Cardiac muscle cell (in vitro differentiated cells and primary cell): ENCODE measurements at regions not wholly inside any gene's neighbourhood (a gene's known extent, or its start where the extent isn't known, plus 50 kb on each side); places are given as distances from the start of the nearest gene placed in this dataset.

ENCODE experiments used
- DNase-seq, 2 donors: peaks; one replicate each; pipeline versions ENCODE4 v3.0.0 to v3.0.0-alpha.2; 2010 to 2017; ENCODE audit warnings: low read depth in 1 of 2, low spot score in 1 of 2
- H3K27ac ChIP-seq: fragments of 200-600 bp; sonication (generic); 2 replicates; pipeline ENCODE4 v1.5.1; 2016
- H3K27me3 ChIP-seq: fragments of 200-600 bp; sonication (generic); 2 replicates; pipeline ENCODE4 v1.6.0; 2016; ENCODE audit warnings: control low read depth
- H3K36me3 ChIP-seq: fragments of 200-600 bp; sonication (generic); 2 replicates; pipeline ENCODE4 v1.5.1; 2016; ENCODE audit warnings: control low read depth
- H3K4me1 ChIP-seq: fragments of 200-600 bp; sonication (generic); 2 replicates; pipeline ENCODE4 v1.8.1; 2017; ENCODE audit warnings: low read depth, mild to moderate bottlenecking, mixed run types
- H3K4me3 ChIP-seq: fragments of 200-600 bp; sonication (generic); 2 replicates; pipeline ENCODE4 v1.5.1; 2016; ENCODE audit warnings: mild to moderate bottlenecking
- H3K9me3 ChIP-seq: fragments of 200-600 bp; sonication (generic); 2 replicates; pipeline ENCODE4 v1.5.1; 2017; ENCODE audit warnings: low read depth, mild to moderate bottlenecking, control low read depth
- TF ChIP-seq, protein P1 (sequence below): IDR thresholded peaks from 2 replicates; pipeline ENCODE4 v1.5.1; 2012; ENCODE audit warnings: low read depth, mild to moderate bottlenecking, low read length

DNA sequence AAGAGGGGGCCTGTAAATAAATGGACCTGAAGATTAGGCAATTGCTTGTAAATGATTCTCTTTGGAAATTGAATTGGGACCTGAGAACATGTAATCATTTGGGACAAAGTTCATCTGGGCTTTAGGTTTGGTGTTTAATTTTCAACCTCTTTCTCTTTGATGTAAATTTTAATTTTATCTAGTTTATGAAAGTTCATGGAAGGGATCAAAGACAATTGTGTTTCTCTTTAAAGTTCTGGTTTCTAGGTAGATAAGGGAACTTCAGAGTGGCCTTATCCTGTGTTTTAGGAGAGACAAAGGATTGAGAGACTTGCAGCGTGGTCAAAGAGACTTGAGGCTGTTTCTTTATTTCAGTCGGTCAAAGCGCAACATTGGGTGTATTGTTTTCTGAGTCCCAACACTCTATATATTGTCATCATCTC, 1108.3 kb downstream of the TBL1XR1 start:
- Histone ChIP-seq H3K9me3 (no peaks in the 10 kb centered on the region), H3K4me3 (no peak overlapping the region), H3K36me3 (no peaks in the 10 kb centered on the region), H3K27ac (no peak overlapping the region), H3K4me1 (no peaks in the 10 kb centered on the region), H3K27me3 (no peaks in the 10 kb centered on the region)
- no peak for DNase-seq
- TF ChIP-seq, protein P1, sequence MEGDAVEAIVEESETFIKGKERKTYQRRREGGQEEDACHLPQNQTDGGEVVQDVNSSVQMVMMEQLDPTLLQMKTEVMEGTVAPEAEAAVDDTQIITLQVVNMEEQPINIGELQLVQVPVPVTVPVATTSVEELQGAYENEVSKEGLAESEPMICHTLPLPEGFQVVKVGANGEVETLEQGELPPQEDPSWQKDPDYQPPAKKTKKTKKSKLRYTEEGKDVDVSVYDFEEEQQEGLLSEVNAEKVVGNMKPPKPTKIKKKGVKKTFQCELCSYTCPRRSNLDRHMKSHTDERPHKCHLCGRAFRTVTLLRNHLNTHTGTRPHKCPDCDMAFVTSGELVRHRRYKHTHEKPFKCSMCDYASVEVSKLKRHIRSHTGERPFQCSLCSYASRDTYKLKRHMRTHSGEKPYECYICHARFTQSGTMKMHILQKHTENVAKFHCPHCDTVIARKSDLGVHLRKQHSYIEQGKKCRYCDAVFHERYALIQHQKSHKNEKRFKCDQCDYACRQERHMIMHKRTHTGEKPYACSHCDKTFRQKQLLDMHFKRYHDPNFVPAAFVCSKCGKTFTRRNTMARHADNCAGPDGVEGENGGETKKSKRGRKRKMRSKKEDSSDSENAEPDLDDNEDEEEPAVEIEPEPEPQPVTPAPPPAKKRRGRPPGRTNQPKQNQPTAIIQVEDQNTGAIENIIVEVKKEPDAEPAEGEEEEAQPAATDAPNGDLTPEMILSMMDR: no peak

DNA sequence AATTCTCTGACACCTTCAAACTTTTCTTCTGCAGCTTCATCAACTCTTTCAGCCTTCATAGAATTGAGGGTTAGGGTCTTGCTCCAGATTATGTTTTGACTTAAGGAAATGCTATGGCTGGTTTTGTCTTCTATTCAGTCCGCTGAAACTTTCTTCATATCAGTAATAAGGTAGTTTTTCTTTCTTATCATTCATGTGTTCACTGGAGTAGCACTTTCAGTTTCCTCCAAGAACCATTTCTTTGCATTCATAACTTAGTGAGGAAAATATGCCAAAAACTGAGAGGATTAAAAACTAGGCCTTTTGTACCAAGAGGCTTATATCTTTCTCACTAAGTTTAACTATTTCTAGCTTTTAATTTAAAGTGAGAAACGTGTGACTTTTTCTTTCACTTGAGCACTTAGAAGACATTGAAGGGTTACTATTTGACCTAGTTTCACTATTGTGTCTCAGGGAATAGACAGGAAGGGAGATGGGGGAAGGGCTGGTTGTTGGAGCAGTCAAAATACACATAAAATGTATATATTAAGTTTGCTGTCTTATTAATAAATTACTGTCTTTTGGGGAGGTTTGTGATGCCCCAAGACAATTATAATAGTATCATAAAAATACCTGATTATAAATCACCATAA, 1110.1 kb downstream of the TBL1XR1 start:
- no peak overlapping the region for H3K4me3 ChIP-seq
- H3K27me3 ChIP-seq: no peaks in the 10 kb centered on the region
- H3K4me1 ChIP-seq: no peaks in the 10 kb centered on the region
- no peaks in the 10 kb centered on the region for H3K36me3 ChIP-seq
- no peak overlapping the region for H3K27ac ChIP-seq
- no peak for DNase-seq
- H3K9me3 ChIP-seq: no peaks in the 10 kb centered on the region
- TF ChIP-seq, protein P1: no peak

GRCh38 chr3:176079785-176080184, 1117.5 kb downstream of the TBL1XR1 start:
- no peaks in the 10 kb centered on the region for H3K27me3 ChIP-seq
- H3K27ac ChIP-seq: no peak overlapping the region
- H3K4me1 ChIP-seq: no peaks in the 10 kb centered on the region
- H3K4me3 ChIP-seq: no peak overlapping the region
- H3K36me3 ChIP-seq: no peaks in the 10 kb centered on the region
- no peak for DNase-seq
- TF ChIP-seq, protein P1: no peak
- no peaks in the 10 kb centered on the region for H3K9me3 ChIP-seq

DNA sequence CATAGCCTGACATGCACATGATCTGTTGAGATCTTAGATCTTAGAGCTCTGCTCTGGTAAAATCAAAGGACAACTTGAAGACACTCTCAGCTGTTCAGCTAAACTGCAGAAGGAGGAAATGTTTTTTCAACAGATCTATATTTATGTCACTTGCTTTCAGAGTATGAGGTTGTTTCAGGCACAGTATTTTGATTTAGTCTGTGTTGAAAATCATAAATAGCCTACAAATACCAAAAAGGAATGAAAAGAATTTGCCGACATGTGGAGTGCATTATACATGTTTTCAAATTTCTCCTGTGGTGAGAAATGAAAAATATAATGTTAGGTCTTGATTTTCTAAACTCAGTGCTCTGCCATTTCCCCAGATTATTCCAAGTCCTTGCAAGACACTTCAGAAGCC, 1118.4 kb downstream of the TBL1XR1 start:
- H3K4me1 ChIP-seq: no peaks in the 10 kb centered on the region
- no peaks in the 10 kb centered on the region for H3K36me3 ChIP-seq
- DNase-seq: no peak
- no peak overlapping the region for H3K27ac ChIP-seq
- H3K27me3 ChIP-seq: no peaks in the 10 kb centered on the region
- H3K9me3 ChIP-seq: no peaks in the 10 kb centered on the region
- TF ChIP-seq, protein P1: no peak
- H3K4me3 ChIP-seq: no peak overlapping the region

DNA sequence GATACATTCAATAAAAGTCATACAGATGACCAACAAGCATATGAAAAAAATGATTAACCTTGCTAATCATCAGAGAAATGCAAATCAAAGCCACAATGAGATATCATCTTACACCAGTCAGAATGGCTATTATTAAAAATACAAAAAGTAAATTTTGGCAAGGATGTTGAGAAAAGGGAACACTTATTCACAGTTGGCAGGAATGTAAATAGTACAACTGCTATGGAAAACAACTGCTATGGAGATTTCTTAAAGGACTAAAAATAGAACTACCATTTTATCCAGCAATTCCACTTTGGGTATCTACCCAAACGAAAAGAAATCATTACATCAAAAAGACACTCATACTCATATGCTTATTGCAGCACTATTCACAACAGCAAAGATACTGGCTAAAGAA, 1121.8 kb downstream of the TBL1XR1 start:
- no peak overlapping the region for H3K4me3 ChIP-seq
- no peaks in the 10 kb centered on the region for H3K36me3 ChIP-seq
- H3K4me1 ChIP-seq: no peaks in the 10 kb centered on the region
- H3K9me3 ChIP-seq: no peaks in the 10 kb centered on the region
- H3K27me3 ChIP-seq: no peaks in the 10 kb centered on the region
- no peak overlapping the region for H3K27ac ChIP-seq
- no peak for DNase-seq
- TF ChIP-seq, protein P1: no peak
